OCI-LY7 (cell line): ENCODE measurements at regions not wholly inside any gene's neighbourhood (a gene's known extent, or its start where the extent isn't known, plus 50 kb on each side); places are given as distances from the start of the nearest gene placed in this dataset.

Source experiments
- CTCF ChIP-seq: fragments of 200-600 bp; sonication (generic); conservative IDR thresholded peaks from 2 replicates; pipeline ENCODE4 v1.5.1; 2014; ENCODE audit warnings: mild to moderate bottlenecking, antibody characterized with exemption, low read length, moderate library complexity, mixed read lengths
- EZH2phosphoT487 ChIP-seq: fragments of 200-600 bp; sonication (generic); IDR thresholded peaks from 2 replicates; pipeline ENCODE4 v1.6.1; 2018; ENCODE audit warnings: low read depth, borderline replicate concordance, mild to moderate bottlenecking, mixed run types, antibody characterized with exemption, low read length, moderate library complexity, mixed read lengths

GRCh38 chr13:90686442-90686841, 661.0 kb upstream of the MIR17HG start:
- TF ChIP-seq CTCF (no peak), EZH2phosphoT487 (no peak)
